Endothelial cell of hepatic sinusoid (primary cell): ENCODE measurements at regions not wholly inside any gene's neighbourhood (a gene's known extent, or its start where the extent isn't known, plus 50 kb on each side); places are given as distances from the start of the nearest gene placed in this dataset.

Experiments used
- in situ Hi-C: cut with HindIII; loops from 2 replicates; pipeline ENCODE4 v1.10.0; 2017; ENCODE audit warnings: low sequenced_read_pairs

- in situ Hi-C loops: no loop called here
Observed at GRCh38 chr11:110798201-110798900, 86.1 kb upstream of the ARHGAP20 start.

DNA sequence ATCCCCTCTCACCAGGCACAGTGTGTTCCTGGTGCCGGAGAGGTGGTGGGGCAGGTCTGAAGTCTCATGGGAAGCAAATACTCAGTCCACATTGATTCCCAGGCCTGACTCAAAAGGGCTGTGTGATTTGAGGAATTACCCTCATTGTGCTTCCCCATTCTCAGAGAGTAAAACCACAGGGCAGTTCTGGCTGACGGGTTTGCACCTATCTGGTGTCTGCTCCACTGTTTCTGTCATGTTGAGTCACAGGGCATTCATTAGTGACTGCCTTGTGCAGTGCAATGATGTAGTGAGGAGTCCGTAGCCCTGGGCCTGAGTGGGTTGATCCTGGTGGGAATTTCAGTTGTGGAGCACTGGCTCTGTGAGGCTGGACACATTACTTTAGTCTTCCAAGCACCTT is 85.2 kb upstream of the ARHGAP20 start:
- in situ Hi-C loops: no loop called here

DNA sequence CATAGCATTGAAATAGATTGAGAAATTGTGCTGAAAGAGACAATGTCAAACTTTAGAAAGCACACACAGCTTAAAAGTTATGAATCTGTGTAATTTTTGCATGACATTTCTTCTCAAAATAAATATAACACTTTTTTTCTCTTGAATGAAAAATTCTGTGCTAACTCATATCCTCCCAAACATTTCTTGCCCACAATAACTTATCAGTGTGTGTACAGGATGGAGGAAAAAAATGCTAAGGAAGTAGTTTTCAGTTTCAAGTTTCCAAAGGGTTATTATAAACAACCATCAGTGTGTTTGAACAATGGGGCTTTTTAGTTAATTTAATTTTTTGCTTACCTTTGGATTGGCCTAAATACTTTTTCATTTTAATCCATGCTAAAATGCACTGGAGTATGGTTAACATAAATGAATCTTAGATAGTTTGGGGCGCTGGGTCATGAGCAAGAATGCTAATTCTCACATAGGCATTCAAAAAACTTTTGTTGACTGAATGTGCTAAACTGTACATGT is 82.9 kb upstream of the ARHGAP20 start:
- in situ Hi-C loops: no loop called here

DNA sequence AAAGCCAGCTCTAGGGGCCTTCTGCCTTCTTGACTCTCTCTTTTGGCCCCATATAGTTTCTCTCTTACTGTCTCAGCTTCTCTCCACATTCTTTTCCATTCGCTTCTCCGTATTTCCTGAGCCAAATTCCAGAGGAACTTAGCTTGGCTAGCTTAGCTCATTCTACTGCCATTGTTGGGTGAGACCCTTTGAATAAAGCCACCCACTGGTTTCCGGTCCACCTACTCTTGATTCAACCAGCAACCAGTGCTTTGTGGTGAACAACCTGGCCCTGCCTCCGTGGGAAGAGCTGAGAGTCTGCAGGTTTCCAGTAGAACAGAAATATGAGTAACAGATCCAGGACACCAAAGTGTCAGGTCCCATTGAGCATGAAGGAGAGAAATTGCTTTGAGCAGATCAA is 81.3 kb upstream of the ARHGAP20 start:
- in situ Hi-C loops: no loop called here

- in situ Hi-C loops: no loop called here
Observed at GRCh38 chr11:110791621-110792020, 79.4 kb upstream of the ARHGAP20 start.

GRCh38 chr11:110787680-110788079 is 75.4 kb upstream of the ARHGAP20 start:
- in situ Hi-C loops: no loop called here

- in situ Hi-C loops: no loop called here
Observed at GRCh38 chr11:110786226-110786902, 74.1 kb upstream of the ARHGAP20 start.

DNA sequence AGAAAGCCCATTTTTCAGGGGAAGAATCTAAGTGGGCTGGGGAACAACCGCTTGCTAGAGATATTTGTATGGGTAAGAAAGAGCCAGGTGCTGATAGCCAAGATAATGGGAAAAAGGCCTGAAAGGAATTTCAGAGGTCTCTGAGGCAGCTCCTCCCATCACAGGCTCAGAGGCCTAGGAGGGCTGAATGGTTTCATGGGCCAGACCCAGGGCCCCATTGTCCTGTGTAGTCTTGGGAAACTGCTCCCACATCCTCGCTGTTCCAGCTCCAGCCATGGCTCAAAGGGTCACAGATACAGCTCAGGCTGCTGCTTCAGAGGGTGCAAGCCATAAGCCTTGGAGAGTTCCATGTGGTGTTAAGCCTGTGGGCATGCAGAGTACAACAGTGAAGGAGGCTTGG is 73.2 kb upstream of the ARHGAP20 start:
- in situ Hi-C loops: no loop called here

- in situ Hi-C loops: no loop called here
Observed at GRCh38 chr11:110782616-110783015, 70.4 kb upstream of the ARHGAP20 start.

DNA sequence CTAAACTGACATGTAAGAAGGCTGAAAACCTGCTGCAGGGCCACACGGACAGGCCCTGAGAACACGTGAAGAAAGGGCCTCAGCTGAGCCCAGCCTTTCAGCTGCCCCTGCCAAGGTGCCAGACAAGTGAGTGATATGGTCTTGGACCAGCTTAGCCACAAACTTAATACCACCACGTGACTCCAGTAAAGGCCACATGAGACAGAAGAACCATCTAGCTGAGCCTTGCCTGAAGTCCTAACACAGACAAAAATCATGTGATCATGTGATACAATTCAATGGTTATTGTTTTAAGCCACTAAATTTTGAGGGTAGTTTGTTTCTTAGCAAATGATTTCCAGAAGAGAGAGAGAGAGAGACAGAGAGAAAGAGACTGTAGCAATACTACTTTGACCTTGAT is 66.9 kb upstream of the ARHGAP20 start:
- in situ Hi-C loops: no loop called here

- in situ Hi-C loops: no loop called here
Observed at GRCh38 chr11:110778343-110778742, 66.1 kb upstream of the ARHGAP20 start.

GRCh38 chr11:110777775-110778174 is 65.5 kb upstream of the ARHGAP20 start:
- in situ Hi-C loops: no loop called here

- in situ Hi-C loops: no loop called here
Observed at GRCh38 chr11:110776081-110776480, 63.8 kb upstream of the ARHGAP20 start.

GRCh38 chr11:110774138-110775014 is 62.1 kb upstream of the ARHGAP20 start:
- in situ Hi-C loops: no loop called here

DNA sequence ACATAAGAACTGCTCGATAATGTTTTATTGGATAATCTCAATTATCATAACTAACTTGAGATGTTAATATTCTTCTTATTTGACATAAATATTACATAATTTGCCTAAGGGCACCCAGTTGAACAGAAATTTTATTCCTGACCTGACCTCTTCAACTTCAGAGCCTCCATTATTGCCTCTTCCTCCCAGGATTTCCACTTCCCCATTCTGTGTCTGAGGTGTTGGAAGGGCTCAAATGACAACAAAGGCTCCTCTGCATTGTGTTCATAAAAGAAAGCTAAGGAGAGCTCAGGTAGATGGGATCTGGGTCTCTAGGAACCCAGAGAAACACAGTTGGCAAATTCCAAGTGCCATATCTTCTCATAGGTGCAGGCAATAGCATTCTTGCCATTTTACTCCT is 61.2 kb upstream of the ARHGAP20 start:
- in situ Hi-C loops: no loop called here

DNA sequence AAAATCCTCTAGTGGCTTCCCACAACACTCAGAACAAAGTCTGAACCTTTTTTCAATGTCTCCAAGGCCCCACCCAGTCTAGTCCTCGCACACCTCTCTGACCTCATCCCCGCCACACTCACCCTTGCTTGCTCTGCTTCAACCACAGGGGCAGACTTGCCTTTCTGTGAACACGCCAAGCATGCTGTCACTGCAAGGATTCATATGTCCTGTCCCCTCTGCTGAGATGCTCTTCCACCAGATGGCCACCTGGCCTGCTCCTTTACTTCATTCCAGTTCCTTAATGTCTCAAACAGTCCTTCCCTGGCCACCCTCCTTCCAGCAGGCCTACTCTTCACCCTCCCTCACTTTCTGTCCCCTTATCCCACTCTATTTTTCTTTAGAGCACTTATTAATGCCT is 60.6 kb upstream of the ARHGAP20 start:
- in situ Hi-C loops: no loop called here

DNA sequence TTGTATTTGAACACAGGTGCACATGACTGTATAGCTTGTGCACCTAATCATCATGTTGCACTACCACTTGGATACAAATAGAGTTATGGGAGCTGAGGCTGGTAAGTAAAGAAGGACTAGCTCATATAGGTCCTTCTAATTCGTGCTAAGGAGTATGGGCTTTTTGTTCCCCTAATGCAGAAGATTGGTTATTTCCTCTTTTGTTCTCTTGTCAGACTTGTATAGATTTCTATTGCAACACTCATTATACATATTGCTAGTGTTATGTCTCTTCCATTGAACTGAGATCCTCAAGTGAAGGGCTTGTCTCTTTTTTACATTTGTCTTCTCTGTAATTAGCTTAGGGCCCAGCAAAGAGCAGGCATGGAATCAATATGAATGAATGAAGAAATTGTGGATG is 54.1 kb upstream of the ARHGAP20 start:
- in situ Hi-C loops: no loop called here

DNA sequence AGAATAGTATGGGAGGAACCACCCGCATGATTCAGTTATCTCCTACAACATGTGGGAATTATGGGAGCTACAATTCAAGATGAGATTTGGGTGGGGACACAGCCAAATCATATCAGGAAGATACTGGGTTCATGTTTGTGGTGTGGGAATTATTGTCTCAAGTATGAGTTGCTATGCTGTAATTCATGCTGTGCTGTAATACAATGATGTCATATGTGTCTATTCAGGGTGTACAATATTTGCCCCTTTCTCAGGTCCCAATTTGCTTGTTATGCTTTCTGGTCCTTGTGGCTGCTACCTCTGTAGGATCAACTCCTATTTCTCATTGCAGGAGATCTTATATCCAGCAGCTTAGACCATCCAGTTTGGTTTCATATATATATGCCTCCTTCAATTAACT is 52.2 kb upstream of the ARHGAP20 start:
- in situ Hi-C loops: no loop called here

DNA sequence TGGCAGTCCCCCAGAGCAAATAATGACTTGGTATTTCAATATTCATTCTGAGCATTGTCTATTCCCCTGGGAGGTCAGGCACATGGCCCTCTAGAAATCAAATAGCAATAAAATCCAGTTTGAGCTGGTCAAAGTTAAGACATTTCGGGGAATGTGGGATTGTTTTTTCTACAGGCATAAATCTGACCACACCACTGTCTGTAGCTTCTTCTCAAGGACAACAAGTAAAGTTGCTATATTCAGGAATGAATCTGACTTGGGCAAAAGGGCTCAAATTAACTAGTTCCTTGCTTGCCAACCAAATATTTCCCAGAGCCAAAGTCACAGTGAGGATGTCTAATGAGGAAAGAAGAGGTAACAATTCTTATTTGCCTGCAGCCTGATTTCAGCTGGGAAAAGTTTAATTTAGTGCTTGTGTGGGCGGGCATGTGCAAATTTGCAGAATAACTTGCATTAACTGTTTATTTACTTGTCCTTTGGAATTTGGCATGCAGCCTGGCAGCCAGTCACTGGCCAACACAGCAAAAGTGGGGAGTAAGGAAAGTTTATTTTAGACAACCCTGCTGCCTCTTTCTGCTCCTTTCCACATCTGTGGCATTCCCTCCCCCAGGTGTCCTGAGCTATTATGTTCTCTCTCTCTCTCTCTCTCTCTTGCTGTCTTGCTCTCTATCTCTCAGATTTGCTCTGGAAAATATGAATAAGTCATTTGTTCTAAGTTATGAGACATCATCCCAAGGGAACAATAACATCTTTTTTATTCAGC is 51.2 kb upstream of the ARHGAP20 start:
- in situ Hi-C loops: no loop called here

- in situ Hi-C loops: no loop called here
Observed at GRCh38 chr11:110762590-110762989, 50.4 kb upstream of the ARHGAP20 start.
